ENCODE measurements at regions not wholly inside any gene's neighbourhood (a gene's known extent, or its start where the extent isn't known, plus 50 kb on each side); places are given as distances from the start of the nearest gene placed in this dataset.
"Not testable (repeated sequence)": the region's sequence is repeated elsewhere in the genome, so short reads cannot be mapped to it uniquely, and the experiment has no call there.

GRCh38 chr15:81897057-81897677, 148.7 kb downstream of the MEX3B start:
- no peak for DNase-seq

GRCh38 chr15:81896356-81896755, 149.5 kb downstream of the MEX3B start:
- DNase-seq, result no peak

GRCh38 chr15:81895723-81896122, 150.1 kb downstream of the MEX3B start:
- no peak for DNase-seq

- DNase-seq, result no peak
Observed at GRCh38 chr15:81894061-81894460, 151.8 kb downstream of the MEX3B start.

GRCh38 chr15:81893182-81893835, 152.5 kb downstream of the MEX3B start:
- no peak for DNase-seq

GRCh38 chr15:81890496-81890895, 155.3 kb downstream of the MEX3B start:
- no peak for DNase-seq

GRCh38 chr15:81889485-81889881, 156.3 kb downstream of the MEX3B start:
- DNase-seq, result no peak

GRCh38 chr15:81888748-81889484, 156.9 kb downstream of the MEX3B start:
- no peak for DNase-seq

GRCh38 chr15:81887912-81888311, 157.9 kb downstream of the MEX3B start:
- no peak for DNase-seq

- not testable (repeated sequence) for DNase-seq
Observed at GRCh38 chr15:81887188-81887587, 158.6 kb downstream of the MEX3B start.

- DNase-seq, result no peak
Observed at GRCh38 chr15:81886591-81886990, 159.2 kb downstream of the MEX3B start.

- DNase-seq, result no peak
Observed at GRCh38 chr15:81886080-81886479, 159.7 kb downstream of the MEX3B start.

- DNase-seq, result no peak
Observed at GRCh38 chr15:81885135-81885534, 160.7 kb downstream of the MEX3B start.

GRCh38 chr15:81882504-81882903, 163.3 kb downstream of the MEX3B start:
- DNase-seq, result no peak

GRCh38 chr15:81880833-81881232, 165.0 kb downstream of the MEX3B start:
- no peak for DNase-seq

- no peak for DNase-seq
Observed at GRCh38 chr15:81880314-81880713, 165.5 kb downstream of the MEX3B start.

- not testable (repeated sequence) for DNase-seq
Observed at GRCh38 chr15:81875717-81876116, 170.1 kb downstream of the MEX3B start.

GRCh38 chr15:81870746-81871106, 175.1 kb downstream of the MEX3B start:
- not testable (repeated sequence) for DNase-seq

- DNase-seq, result not testable (repeated sequence)
Observed at GRCh38 chr15:81870062-81870745, 175.6 kb downstream of the MEX3B start.

GRCh38 chr15:81869161-81869954, 176.5 kb downstream of the MEX3B start:
- DNase-seq, result no peak

GRCh38 chr15:81865850-81866537, 179.8 kb downstream of the MEX3B start:
- no peak for DNase-seq

- DNase-seq, result no peak
Observed at GRCh38 chr15:81863162-81863561, 182.7 kb downstream of the MEX3B start.
